NCI-H187 treated with DMSO at 0.1 percent for 48 hours (cell line): ENCODE measurements at regions not wholly inside any gene's neighbourhood (a gene's known extent, or its start where the extent isn't known, plus 50 kb on each side); places are given as distances from the start of the nearest gene placed in this dataset.
"Not testable (repeated sequence)": the region's sequence is repeated elsewhere in the genome, so short reads cannot be mapped to it uniquely, and the experiment has no call there.

ENCODE experiments used
- DNase-seq: peaks from one replicate; lab custom pipeline; 2025; lab: John Stamatoyannopoulos, UW

DNA sequence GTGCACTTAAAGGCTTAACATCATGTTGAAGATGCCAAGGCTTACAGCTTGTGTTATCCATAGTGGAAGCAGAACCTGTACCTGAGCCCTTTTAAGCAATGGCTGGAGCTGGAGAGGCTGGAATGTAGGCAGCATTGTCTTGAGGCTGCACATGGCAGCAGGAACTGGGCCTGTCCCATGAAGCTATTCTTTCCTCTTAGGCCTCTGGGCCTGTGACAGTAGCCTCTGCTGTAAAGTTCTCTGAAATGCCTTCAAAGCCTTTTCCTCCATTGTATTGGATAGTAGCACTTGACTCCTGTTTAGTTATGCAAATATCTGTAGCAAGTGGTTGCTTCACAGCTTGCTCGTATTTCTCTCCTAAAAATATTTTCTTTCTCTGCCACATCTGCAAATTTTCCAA lies 127.4 kb upstream of the ANO5 start:
- DNase-seq = no peak

DNA sequence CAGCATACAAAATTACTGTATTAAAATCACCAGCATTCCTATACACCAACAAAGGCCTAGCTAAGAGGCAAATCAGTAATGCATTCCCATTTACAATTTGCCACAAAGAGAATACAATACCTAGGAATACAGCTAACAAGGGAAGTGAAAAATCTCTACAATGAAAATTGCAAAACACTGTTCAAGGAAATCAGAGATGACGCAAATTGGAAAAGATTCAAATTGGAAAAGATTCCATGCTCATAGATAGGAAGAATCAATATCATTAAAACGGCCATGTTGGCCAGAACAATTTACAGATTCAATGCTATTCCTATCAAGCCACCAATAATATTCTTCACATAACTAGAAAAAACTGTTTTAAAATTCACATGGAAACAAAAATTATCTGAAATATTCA lies 123.0 kb upstream of the ANO5 start:
- no peak for DNase-seq

DNA sequence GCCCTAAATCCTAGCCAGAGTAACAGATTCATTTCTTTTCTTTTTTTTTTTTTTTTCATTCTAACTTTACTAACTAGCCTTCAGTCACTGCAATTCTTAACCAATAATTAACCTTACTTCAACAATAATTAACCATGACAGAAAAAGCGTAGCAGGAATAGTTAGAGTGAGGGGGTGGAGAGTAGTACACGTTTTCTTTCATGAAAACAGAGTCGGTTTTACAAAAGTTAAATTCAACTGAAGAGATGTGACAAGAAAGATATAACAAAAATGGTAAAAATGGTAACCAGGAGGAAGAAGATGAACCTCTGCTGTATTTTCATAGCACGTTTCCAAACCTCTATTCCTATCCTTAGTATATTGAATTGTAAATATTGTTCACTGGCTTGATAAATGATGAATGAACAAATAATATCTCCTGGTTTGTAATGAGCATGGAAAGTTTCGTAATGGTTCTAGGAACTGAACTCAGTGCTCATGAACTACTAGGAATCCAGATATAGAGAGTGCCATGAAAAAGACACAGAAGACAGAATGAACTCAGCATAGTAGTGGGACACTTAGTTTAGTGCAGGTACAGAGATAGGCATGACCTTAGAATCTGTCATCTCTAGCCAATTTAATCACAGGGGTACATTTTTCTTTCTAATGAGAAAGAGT lies 116.5 kb upstream of the ANO5 start:
- DNase-seq = no peak

DNA sequence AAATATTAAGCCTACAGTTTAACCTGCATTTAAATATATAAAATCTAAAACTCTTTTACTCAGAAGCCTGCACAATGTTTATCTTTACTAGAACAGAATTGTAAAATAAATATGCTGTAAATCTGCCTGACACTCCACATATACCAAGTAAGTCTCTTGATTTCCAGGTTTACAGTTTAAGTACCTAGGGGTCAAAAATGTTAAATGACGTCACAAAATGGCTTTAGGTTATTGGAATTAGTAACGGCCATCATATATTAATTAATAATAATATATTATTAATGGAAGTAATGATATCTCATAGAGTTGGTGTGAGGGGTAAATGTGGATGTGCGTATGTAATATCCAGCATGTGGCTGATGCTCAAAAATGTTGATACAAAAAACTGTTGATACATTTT lies 114.8 kb upstream of the ANO5 start:
- no peak for DNase-seq

GRCh38 chr11:22079133-22079872 lies 113.6 kb upstream of the ANO5 start:
- no peak for DNase-seq

GRCh38 chr11:22082178-22082577 lies 110.7 kb upstream of the ANO5 start:
- no peak for DNase-seq

GRCh38 chr11:22082788-22083187 lies 110.1 kb upstream of the ANO5 start:
- DNase-seq = no peak

GRCh38 chr11:22084056-22084455 lies 108.8 kb upstream of the ANO5 start:
- no peak for DNase-seq

GRCh38 chr11:22084564-22084963 lies 108.3 kb upstream of the ANO5 start:
- DNase-seq = no peak

- no peak for DNase-seq
These were observed 103.3 kb upstream of the ANO5 start for GRCh38 chr11:22089609-22090008.

DNA sequence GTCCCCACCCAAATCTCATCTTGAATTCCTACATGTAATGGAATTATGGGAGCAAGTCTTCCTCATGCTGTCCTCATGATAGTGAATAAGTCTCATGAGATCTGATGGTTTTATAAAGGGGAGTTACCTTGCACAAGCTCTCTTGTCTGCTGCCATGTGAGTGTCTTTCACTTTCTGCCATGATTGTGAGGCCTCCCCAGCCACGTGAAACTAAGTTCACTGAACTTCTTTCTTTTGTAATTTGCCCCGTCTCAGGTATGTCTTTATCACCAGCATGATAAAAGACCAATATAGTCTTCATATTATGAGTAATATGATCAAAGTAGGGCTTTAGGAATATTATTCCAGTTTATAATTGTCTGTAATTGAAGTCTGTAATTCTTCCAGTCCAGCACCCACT lies 86.3 kb upstream of the ANO5 start:
- no peak for DNase-seq

DNA sequence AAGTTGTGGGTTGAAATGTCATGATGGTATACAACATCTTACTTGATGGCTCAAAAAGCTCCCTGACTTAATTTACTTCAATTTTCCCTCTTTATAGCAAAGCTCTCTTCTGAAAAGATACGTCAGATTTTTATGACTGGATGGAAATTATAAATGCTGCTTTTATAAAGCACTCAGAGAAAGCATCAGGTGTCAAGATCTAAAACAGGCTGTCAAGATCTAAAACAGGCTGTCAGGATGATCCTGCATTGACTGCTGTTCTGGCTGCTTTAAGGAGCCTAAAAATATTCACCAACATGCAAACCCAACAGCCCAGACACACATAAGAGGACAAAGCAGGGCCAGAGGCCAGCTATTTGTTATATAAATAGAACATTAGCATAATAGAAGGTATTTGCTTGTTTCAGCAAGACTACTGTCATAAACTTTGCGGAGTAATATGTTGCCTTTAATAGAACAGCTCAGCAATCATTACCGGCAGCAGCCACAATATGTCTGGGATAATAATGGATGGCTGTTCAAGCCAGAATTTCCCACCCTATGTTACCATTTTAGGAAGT lies 77.3 kb upstream of the ANO5 start:
- DNase-seq = no peak

DNA sequence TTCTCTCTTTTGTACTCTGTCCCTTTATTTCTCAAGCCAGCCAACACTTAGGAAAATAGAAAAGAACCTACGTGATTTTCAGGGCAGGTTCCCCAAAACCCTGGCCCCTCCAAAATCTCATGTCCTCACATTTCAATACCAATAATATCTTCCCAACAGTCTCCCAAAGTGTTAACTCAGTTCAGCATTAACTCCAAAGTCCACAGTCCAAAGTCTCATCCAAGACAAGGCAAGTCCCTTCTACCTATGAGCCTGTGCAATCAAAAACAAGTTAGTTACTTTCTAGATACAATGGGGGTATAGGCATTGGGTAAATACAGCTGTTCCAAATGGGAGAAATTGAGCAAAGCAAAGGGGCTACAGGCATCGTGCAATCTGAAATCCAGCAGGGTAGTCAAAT lies 64.9 kb upstream of the ANO5 start:
- DNase-seq = not testable (repeated sequence)

DNA sequence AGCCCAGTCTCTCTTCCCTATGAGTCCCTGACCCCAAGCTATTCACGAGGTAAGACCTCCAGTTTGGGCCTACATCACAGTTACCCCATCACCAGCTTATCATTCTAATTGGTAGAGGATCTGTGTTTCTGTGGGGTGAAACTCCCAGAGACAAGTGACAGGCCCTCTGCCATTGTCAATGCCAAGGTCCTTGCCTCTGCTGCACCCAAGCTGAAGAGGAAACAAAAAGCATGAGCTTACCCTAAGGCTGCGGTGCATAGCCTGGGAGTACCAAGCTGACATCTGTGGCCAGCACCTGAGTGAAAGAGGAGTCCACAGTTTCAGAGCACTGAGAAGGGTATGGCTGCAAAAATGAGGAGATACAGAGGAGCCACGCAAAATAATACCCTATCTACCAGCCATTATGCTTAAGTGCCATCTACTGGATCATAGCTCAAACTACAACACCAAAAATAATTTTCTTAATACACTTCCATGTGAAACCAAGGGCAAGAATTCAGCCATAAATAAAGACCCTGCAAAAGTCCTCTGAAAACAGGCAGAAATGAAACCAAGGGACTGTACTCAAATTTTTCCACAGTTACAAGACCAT lies 62.3 kb upstream of the ANO5 start:
- DNase-seq = peak; percentile 35

DNA sequence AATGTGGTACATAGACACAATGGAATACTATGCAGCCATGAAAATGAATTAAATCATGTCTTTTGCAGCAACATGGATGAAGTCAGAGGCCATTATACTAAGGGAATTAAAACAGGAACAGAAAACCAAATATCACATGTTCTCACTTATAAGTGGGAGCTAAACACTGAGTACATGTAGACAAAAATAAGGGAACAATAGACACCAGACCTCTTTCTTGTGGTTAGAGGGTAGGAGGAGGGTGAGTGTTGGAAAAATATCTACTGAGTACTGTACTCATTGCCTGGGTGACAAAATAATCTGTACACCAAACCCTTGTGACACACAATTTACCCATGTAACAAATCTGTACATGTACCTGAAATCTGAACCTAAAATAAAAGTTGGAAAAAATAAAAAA lies 59.1 kb upstream of the ANO5 start:
- DNase-seq = no peak

GRCh38 chr11:22138264-22138663 lies 54.6 kb upstream of the ANO5 start:
- DNase-seq = no peak
